ENCODE measurements at regions not wholly inside any gene's neighbourhood (a gene's known extent, or its start where the extent isn't known, plus 50 kb on each side); places are given as distances from the start of the nearest gene placed in this dataset.

DNA sequence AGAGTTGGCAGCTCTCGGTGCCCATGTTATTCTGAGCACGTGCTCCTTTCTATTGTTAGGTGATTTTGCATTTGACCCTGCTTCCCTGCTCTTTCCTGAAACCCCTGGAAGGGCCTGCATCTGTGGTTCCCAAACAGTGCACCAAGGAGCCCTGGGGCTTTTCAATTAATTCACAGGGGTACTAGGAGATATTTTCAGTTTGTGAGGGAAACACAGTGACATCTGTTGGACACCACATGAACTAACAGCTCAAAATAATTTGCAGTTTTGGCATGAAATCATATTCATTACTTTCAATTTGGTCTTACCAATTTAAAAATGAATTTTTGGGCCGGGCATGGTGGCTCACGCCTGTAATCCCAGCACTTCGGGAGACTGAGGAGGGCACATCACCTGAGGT, 156.6 kb downstream of the GATB start:
- Mint-ChIP-seq H3K27ac (no peak overlapping the region), H3K27me3 (no peaks in the 10 kb centered on the region), H3K9me3 (no peaks in the 10 kb centered on the region), H3K4me1 (no peaks in the 10 kb centered on the region), H3K4me3 (no peak overlapping the region)
- no peak for DNase-seq
- ATAC-seq: no peak

DNA sequence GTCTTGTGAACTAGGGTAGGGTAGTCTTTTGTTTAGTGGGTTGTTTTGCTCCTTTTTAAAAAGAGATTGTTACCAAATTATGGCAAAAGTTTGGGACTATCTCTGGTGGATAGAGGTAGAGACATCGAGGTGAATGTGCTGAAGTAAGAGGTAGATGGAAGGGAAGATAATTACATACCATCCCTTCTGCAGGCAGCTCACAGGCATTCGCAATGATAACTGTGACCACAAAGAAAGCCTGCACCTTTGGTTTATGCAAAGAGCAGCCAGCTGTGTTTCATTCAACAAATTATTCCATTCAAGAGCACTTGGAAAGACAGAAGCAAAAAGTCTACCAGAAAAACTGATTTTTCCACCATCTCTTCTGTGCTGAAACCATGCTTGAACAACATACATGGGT, 155.6 kb downstream of the GATB start:
- Mint-ChIP-seq H3K4me1 (no peaks in the 10 kb centered on the region), H3K9me3 (no peaks in the 10 kb centered on the region), H3K27me3 (no peaks in the 10 kb centered on the region), H3K4me3 (no peak overlapping the region), H3K27ac (no peak overlapping the region)
- ATAC-seq (no peak), DNase-seq (no peak)

DNA sequence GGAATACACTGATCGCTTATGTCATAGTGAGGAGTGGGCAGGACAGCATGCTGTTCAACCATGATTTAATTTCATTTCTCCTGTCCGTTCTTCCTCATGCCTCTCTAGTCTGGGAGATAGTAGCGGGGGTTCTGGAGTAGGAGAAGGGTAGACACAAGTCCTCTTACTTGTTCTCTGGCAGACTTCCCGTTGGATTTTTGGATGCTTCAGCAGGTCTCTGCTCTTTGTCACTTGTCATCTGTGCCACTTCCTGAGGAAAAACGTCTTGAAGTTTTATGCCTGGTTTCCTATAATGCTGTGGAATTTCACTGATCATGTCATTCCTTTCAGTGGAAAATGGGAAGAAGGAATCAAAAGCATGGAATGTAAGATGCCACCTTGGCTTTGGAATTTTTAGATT, 154.7 kb downstream of the GATB start:
- Mint-ChIP-seq H3K9me3 (no peaks in the 10 kb centered on the region), H3K4me1 (no peaks in the 10 kb centered on the region), H3K27me3 (no peaks in the 10 kb centered on the region), H3K27ac (no peak overlapping the region), H3K4me3 (no peak overlapping the region)
- DNase-seq (no peak), ATAC-seq (no peak)

DNA sequence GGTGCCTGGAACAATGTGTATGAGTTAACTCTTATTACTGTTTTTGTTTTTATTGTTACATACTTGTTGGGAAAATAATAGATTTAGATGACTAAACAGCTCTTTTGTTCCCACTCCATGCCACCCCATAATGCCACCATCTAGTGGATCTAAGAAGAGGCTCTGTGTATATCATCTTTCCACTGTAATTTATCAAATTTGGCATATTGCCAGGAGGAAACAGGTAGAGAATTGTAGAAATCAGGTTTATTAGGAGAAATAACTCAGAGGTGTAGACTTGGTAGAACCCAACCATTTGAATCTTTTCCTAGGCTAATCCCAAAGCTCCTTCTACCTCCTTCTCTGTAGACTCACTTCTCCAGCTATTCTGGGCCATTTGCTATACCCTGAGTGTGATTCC, 150.6 kb downstream of the GATB start:
- Mint-ChIP-seq H3K4me3 (no peak overlapping the region), H3K4me1 (no peaks in the 10 kb centered on the region), H3K27me3 (no peaks in the 10 kb centered on the region), H3K27ac (no peak overlapping the region), H3K9me3 (no peaks in the 10 kb centered on the region)
- DNase-seq (no peak), ATAC-seq (no peak)

DNA sequence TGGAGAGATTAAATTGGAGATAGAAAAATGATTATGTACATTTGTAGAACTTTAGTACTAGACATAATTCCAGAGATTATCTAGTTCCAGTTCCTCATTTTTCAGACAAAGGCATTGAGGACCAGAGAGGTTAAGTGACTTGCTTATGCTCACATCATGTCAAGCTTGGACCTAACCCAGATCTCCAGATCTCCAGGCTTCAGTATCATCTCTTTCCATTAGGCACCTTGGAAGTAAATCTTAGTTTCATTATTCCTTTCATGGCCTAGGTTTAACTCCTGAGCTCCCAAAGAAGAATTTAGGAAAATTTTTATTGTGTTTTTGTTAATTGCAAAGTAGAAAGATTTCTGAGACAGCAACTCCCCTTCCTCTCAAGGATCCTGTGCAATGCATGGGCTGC, 148.8 kb downstream of the GATB start:
- no peak for DNase-seq
- no peaks in the 10 kb centered on the region for H3K9me3 Mint-ChIP-seq
- H3K4me1 Mint-ChIP-seq: no peaks in the 10 kb centered on the region
- H3K27ac Mint-ChIP-seq: no peak overlapping the region
- H3K27me3 Mint-ChIP-seq: no peaks in the 10 kb centered on the region
- H3K4me3 Mint-ChIP-seq: no peak overlapping the region
- no peak for ATAC-seq

DNA sequence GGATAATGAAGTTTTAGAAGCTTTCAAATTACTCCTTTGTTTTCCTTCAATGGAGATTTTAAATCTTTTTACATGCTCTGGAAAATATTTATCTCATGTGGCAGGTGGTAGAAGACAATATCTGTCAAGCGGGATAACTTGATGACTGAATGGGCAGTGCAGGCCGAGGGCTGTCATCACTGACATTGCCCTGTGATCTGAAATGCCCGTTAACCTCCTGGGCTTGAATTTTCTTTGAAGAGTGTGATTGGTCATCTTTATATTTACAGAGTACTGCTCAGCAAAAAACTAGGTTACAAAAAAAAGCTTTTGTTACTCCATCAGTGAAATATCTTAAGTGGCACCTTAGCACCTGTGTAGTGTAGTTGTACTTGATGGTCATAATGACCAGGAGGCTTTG, 147.5 kb downstream of the GATB start:
- no peaks in the 10 kb centered on the region for H3K9me3 Mint-ChIP-seq
- DNase-seq (no peak), ATAC-seq (no peak)
- no peak overlapping the region for H3K4me3 Mint-ChIP-seq
- no peak overlapping the region for H3K27ac Mint-ChIP-seq
- H3K27me3 Mint-ChIP-seq: no peaks in the 10 kb centered on the region
- no peaks in the 10 kb centered on the region for H3K4me1 Mint-ChIP-seq

DNA sequence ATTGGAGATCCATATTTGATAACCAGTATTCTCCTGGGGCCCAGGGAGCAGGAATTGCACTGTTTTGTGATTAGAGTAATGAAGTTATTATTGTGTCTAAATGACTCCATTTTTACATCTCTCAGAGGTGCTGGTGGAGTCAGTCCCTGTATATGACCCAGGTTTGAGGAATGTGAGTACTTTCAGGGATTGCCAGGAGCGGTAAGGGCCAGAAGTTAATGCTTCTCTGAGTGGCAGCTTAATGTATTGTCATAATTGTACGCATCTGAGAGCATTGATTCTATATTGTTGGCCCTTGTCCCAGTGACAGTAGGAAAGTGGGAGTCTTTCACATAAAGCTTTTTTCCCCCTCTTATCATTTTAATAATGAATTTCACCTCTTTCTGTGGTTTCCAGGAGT, 146.2 kb downstream of the GATB start:
- DNase-seq (no peak), ATAC-seq (no peak)
- no peaks in the 10 kb centered on the region for H3K4me1 Mint-ChIP-seq
- H3K27me3 Mint-ChIP-seq: no peaks in the 10 kb centered on the region
- no peak overlapping the region for H3K27ac Mint-ChIP-seq
- H3K4me3 Mint-ChIP-seq: no peak overlapping the region
- H3K9me3 Mint-ChIP-seq: no peaks in the 10 kb centered on the region

DNA sequence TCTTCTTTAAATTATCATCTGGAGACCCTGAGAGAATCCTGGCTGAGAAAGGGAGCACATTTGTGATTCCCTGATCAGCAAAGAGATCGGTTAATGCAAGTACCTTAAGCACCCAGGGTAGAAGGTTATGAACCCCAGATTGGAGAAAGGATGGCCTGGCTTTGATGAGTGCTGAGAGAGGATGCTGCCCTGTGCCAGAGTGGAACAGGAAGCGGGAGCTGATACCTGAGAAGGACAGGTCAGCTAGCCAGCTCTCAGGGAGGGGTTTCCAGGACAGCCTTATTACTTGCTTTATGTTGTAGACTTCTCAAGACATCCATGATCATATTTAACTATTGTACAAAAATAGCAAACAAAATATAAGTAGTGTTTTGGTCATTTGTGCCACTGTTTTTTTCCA, 141.9 kb downstream of the GATB start:
- Mint-ChIP-seq H3K4me1 (no peaks in the 10 kb centered on the region), H3K9me3 (no peaks in the 10 kb centered on the region)

DNA sequence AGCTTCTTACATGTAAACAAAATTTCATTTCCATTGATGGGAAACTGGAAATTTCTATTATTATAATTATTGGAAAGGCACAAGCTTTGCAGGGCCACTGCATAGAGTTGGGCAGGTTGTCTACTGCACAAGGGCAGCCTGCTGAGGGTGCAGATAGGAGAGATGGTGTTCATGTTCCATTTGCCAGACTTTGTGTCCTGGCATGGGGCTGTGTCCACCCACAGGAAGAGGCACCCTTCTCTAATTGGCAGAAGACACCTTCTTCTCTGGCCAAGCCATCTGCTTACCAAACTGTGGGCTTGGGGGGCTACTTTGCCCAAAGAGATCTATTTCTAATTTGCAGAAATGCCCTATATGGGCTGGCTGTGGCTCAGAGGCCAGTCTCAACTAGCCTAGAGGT, 140.7 kb downstream of the GATB start:
- H3K27me3 Mint-ChIP-seq: peaks cover 12% of the 10 kb centered on the region
- H3K9me3 Mint-ChIP-seq: no peaks in the 10 kb centered on the region
- no peak for DNase-seq
- ATAC-seq: no peak
- H3K4me3 Mint-ChIP-seq: no peak overlapping the region
- no peaks in the 10 kb centered on the region for H3K4me1 Mint-ChIP-seq
- no peak overlapping the region for H3K27ac Mint-ChIP-seq

More for the DNA sequence above, 141.9 kb downstream of the GATB start:
- peaks cover 8% of the 10 kb centered on the region for H3K27me3 Mint-ChIP-seq
- no peak overlapping the region for H3K4me3 Mint-ChIP-seq
- ATAC-seq (no peak), DNase-seq (no peak)
- no peak overlapping the region for H3K27ac Mint-ChIP-seq

All from stimulated activated naive CD8-positive, alpha-beta T cell treated with anti-CD3 and anti-CD28 coated beads, Interleukin-15, amount 100 ng/mL, for 72 hours (primary cell).